ENCODE measurements at regions not wholly inside any gene's neighbourhood (a gene's known extent, or its start where the extent isn't known, plus 50 kb on each side); places are given as distances from the start of the nearest gene placed in this dataset.

GRCh38 chr6:23457321-23457720 lies 668.7 kb upstream of the NRSN1 start:
- no peak for DNase-seq (ENCODE audit: low read depth)
- TF ChIP-seq CTCF (IDR thresholded peaks at IDR 0.05; ENCODE audit: low read length, missing control alignments) = no peak
- no peak overlapping the region for H3K4me3 ChIP-seq (replicated peaks; ENCODE audit: low read depth, low read length)

- H3K4me3 ChIP-seq (replicated peaks; ENCODE audit: low read depth, low read length) = no peak overlapping the region
- no peak for DNase-seq (ENCODE audit: low read depth)
- no peak for TF ChIP-seq CTCF (IDR thresholded peaks at IDR 0.05; ENCODE audit: low read length, missing control alignments)
Measured at GRCh38 chr6:23465912-23466311, 660.1 kb upstream of the NRSN1 start.

- TF ChIP-seq CTCF (IDR thresholded peaks at IDR 0.05; ENCODE audit: low read length, missing control alignments) = no peak
- no peak for DNase-seq (ENCODE audit: low read depth)
- H3K4me3 ChIP-seq (replicated peaks; ENCODE audit: low read depth, low read length) = no peak overlapping the region
Measured at GRCh38 chr6:23477586-23477985, 648.4 kb upstream of the NRSN1 start.

- DNase-seq (ENCODE audit: low read depth) = no peak
- no peak for TF ChIP-seq CTCF (IDR thresholded peaks at IDR 0.05; ENCODE audit: low read length, missing control alignments)
- no peak overlapping the region for H3K4me3 ChIP-seq (replicated peaks; ENCODE audit: low read depth, low read length)
Measured at GRCh38 chr6:23478312-23478711, 647.7 kb upstream of the NRSN1 start.

GRCh38 chr6:23483896-23484295 lies 642.1 kb upstream of the NRSN1 start:
- no peak for DNase-seq (ENCODE audit: low read depth)
- no peak for TF ChIP-seq CTCF (IDR thresholded peaks at IDR 0.05; ENCODE audit: low read length, missing control alignments)
- no peak overlapping the region for H3K4me3 ChIP-seq (replicated peaks; ENCODE audit: low read depth, low read length)

- no peak overlapping the region for H3K4me3 ChIP-seq (replicated peaks; ENCODE audit: low read depth, low read length)
- no peak for TF ChIP-seq CTCF (IDR thresholded peaks at IDR 0.05; ENCODE audit: low read length, missing control alignments)
- DNase-seq (ENCODE audit: low read depth) = no peak
Measured at GRCh38 chr6:23494367-23494766, 631.6 kb upstream of the NRSN1 start.

GRCh38 chr6:23498013-23498412 lies 628.0 kb upstream of the NRSN1 start:
- TF ChIP-seq CTCF (IDR thresholded peaks at IDR 0.05; ENCODE audit: low read length, missing control alignments) = no peak
- DNase-seq (ENCODE audit: low read depth) = peak; percentile 44
- no peak overlapping the region for H3K4me3 ChIP-seq (replicated peaks; ENCODE audit: low read depth, low read length)

All from fibroblast of pulmonary artery (primary cell).